H1 (cell line): ENCODE measurements at regions not wholly inside any gene's neighbourhood (a gene's known extent, or its start where the extent isn't known, plus 50 kb on each side); places are given as distances from the start of the nearest gene placed in this dataset.

Experiments used
- ASH2L ChIP-seq: fragments of 200-600, 300-600 bp; sonication (generic); IDR thresholded peaks from one replicate; pipeline ENCODE4 v1.7.1; 2017; ENCODE audit warnings: low read length
- BRCA1 ChIP-seq: IDR thresholded peaks from 2 replicates; pipeline ENCODE4 v1.6.1; 2012; ENCODE audit warnings: low read depth, low read length, improper control_type of control experiment
- E2F6 ChIP-seq: IDR thresholded peaks from 2 replicates; pipeline ENCODE4 v1.6.1; 2012; ENCODE audit warnings: inconsistent platforms
- FOSL1 ChIP-seq: IDR thresholded peaks from 2 replicates; pipeline ENCODE4 v1.6.1; 2011; ENCODE audit warnings: mild to moderate bottlenecking, low read depth, low read length, moderate library complexity; ENCODE audit not compliant: insufficient read depth
- KDM4A ChIP-seq: IDR thresholded peaks from one replicate; pipeline ENCODE4 v1.7.1; 2012; ENCODE audit warnings: low read depth, mild to moderate bottlenecking, moderate library complexity, low read length, inconsistent platforms; ENCODE audit not compliant: severe bottlenecking
- NANOG ChIP-seq: IDR thresholded peaks from 2 replicates; pipeline ENCODE4 v1.6.1; 2011; ENCODE audit warnings: low read length, low read depth, mild to moderate bottlenecking, inconsistent platforms; ENCODE audit not compliant: insufficient read depth, poor library complexity, severe bottlenecking
- RAD21 ChIP-seq, 2 experiments: IDR thresholded peaks in 1 of 2; conservative IDR thresholded peaks in 1 of 2; 2 replicates each; pipeline ENCODE4 v1.6.1; 2011; ENCODE audit warnings: low read depth in 2 of 2, low read length in 2 of 2, improper control_type of control experiment in 1 of 2, inconsistent platforms in 1 of 2, mild to moderate bottlenecking in 1 of 2, moderate library complexity in 1 of 2
- RNF2 ChIP-seq: fragments of 200-900, 300-1000 bp; sonication (generic); IDR thresholded peaks from 2 replicates; pipeline ENCODE4 v1.7.1; 2016; ENCODE audit warnings: borderline replicate concordance, low read depth, mild to moderate bottlenecking, antibody characterized with exemption, low read length; ENCODE audit not compliant: poor library complexity, severe bottlenecking; ENCODE audit errors: missing control alignments
- TEAD4 ChIP-seq: IDR thresholded peaks from 2 replicates; pipeline ENCODE4 v1.6.1; 2012; ENCODE audit warnings: low read depth, low read length, inconsistent platforms, mixed read lengths
- YY1 ChIP-seq: IDR thresholded peaks from 2 replicates; pipeline ENCODE4 v1.6.1; 2011; ENCODE audit warnings: low read depth, mild to moderate bottlenecking, low read length
- TF ChIP-seq, protein P1 (sequence below): fragments of 300-600 bp; sonication (generic); IDR thresholded peaks from 2 replicates; pipeline ENCODE4 v1.7.1; 2012; ENCODE audit warnings: low read length, moderate library complexity, mild to moderate bottlenecking, inconsistent platforms; ENCODE audit not compliant: insufficient replicate concordance

GRCh38 chr16:86024210-86024609 is 125.2 kb downstream of the IRF8 start (continued):
- TF ChIP-seq, protein P1, sequence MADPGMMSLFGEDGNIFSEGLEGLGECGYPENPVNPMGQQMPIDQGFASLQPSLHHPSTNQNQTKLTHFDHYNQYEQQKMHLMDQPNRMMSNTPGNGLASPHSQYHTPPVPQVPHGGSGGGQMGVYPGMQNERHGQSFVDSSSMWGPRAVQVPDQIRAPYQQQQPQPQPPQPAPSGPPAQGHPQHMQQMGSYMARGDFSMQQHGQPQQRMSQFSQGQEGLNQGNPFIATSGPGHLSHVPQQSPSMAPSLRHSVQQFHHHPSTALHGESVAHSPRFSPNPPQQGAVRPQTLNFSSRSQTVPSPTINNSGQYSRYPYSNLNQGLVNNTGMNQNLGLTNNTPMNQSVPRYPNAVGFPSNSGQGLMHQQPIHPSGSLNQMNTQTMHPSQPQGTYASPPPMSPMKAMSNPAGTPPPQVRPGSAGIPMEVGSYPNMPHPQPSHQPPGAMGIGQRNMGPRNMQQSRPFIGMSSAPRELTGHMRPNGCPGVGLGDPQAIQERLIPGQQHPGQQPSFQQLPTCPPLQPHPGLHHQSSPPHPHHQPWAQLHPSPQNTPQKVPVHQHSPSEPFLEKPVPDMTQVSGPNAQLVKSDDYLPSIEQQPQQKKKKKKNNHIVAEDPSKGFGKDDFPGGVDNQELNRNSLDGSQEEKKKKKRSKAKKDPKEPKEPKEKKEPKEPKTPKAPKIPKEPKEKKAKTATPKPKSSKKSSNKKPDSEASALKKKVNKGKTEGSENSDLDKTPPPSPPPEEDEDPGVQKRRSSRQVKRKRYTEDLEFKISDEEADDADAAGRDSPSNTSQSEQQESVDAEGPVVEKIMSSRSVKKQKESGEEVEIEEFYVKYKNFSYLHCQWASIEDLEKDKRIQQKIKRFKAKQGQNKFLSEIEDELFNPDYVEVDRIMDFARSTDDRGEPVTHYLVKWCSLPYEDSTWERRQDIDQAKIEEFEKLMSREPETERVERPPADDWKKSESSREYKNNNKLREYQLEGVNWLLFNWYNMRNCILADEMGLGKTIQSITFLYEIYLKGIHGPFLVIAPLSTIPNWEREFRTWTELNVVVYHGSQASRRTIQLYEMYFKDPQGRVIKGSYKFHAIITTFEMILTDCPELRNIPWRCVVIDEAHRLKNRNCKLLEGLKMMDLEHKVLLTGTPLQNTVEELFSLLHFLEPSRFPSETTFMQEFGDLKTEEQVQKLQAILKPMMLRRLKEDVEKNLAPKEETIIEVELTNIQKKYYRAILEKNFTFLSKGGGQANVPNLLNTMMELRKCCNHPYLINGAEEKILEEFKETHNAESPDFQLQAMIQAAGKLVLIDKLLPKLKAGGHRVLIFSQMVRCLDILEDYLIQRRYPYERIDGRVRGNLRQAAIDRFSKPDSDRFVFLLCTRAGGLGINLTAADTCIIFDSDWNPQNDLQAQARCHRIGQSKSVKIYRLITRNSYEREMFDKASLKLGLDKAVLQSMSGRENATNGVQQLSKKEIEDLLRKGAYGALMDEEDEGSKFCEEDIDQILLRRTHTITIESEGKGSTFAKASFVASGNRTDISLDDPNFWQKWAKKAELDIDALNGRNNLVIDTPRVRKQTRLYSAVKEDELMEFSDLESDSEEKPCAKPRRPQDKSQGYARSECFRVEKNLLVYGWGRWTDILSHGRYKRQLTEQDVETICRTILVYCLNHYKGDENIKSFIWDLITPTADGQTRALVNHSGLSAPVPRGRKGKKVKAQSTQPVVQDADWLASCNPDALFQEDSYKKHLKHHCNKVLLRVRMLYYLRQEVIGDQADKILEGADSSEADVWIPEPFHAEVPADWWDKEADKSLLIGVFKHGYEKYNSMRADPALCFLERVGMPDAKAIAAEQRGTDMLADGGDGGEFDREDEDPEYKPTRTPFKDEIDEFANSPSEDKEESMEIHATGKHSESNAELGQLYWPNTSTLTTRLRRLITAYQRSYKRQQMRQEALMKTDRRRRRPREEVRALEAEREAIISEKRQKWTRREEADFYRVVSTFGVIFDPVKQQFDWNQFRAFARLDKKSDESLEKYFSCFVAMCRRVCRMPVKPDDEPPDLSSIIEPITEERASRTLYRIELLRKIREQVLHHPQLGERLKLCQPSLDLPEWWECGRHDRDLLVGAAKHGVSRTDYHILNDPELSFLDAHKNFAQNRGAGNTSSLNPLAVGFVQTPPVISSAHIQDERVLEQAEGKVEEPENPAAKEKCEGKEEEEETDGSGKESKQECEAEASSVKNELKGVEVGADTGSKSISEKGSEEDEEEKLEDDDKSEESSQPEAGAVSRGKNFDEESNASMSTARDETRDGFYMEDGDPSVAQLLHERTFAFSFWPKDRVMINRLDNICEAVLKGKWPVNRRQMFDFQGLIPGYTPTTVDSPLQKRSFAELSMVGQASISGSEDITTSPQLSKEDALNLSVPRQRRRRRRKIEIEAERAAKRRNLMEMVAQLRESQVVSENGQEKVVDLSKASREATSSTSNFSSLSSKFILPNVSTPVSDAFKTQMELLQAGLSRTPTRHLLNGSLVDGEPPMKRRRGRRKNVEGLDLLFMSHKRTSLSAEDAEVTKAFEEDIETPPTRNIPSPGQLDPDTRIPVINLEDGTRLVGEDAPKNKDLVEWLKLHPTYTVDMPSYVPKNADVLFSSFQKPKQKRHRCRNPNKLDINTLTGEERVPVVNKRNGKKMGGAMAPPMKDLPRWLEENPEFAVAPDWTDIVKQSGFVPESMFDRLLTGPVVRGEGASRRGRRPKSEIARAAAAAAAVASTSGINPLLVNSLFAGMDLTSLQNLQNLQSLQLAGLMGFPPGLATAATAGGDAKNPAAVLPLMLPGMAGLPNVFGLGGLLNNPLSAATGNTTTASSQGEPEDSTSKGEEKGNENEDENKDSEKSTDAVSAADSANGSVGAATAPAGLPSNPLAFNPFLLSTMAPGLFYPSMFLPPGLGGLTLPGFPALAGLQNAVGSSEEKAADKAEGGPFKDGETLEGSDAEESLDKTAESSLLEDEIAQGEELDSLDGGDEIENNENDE = no peak
- no peak for TF ChIP-seq NANOG
- TF ChIP-seq ASH2L = no peak
- no peak for TF ChIP-seq BRCA1
- TF ChIP-seq E2F6 = no peak
- no peak for TF ChIP-seq RAD21 (IDR thresholded peaks at IDR 0.05 in 1 of 2, conservative IDR thresholded peaks at IDR 0.05 in 1 of 2; ENCODE audit: low read depth in 2 of 2, low read length in 2 of 2)
- no peak for TF ChIP-seq KDM4A
- TF ChIP-seq YY1 = no peak
- TF ChIP-seq RNF2 = no peak
- no peak for TF ChIP-seq FOSL1
- no peak for TF ChIP-seq TEAD4
